Sigmoid colon (tissue), 6 donors: ENCODE measurements at regions not wholly inside any gene's neighbourhood (a gene's known extent, or its start where the extent isn't known, plus 50 kb on each side); places are given as distances from the start of the nearest gene placed in this dataset.
"Not testable (repeated sequence)": the region's sequence is repeated elsewhere in the genome, so short reads cannot be mapped to it uniquely, and the experiment has no call there.

ENCODE experiments used
- DNase-seq: peaks from one replicate; pipeline ENCODE4 v3.0.0-alpha.2; 2019
- H3K27ac ChIP-seq, 4 donors: fragments of 200-600 bp; sonication (generic); one replicate each; pipeline ENCODE4 v1.5.1; 2016 to 2019; ENCODE audit warnings: mild to moderate bottlenecking in 1 of 4
- H3K27me3 ChIP-seq, 3 donors: fragments of 200-600 bp; sonication (generic); one replicate each; pipeline ENCODE4 v1.5.1; 2019; ENCODE audit warnings: mild to moderate bottlenecking in 1 of 3
- H3K36me3 ChIP-seq, 4 donors: fragments of 200-600 bp; sonication (generic); one replicate each; pipeline ENCODE4 v1.5.1; 2016 to 2019
- H3K4me1 ChIP-seq, 4 donors: fragments of 200-600 bp; sonication (generic); one replicate each; pipeline ENCODE4 v1.5.1; 2017 to 2019
- H3K4me3 ChIP-seq, 4 donors: fragments of 200-600 bp; sonication (generic); one replicate each; pipeline ENCODE4 v1.5.1; 2017 to 2019; ENCODE audit warnings: mild to moderate bottlenecking in 2 of 4, moderate library complexity in 1 of 4
- H3K9me3 ChIP-seq, 4 donors: fragments of 200-600 bp in 3 of 4; sonication (generic) in 3 of 4; one replicate each; pipeline versions ENCODE4 v1.5.1 to v1.6.1; 2013 to 2019
- CTCF ChIP-seq, 4 experiments: fragments of 450-650 bp in 3 of 4; fragments of 200-600 bp in 1 of 4; IDR thresholded peaks; one replicate each; pipeline ENCODE4 v1.5.1; 2016 to 2019; ENCODE audit warnings: antibody characterized with exemption in 4 of 4, mild to moderate bottlenecking in 3 of 4, moderate library complexity in 2 of 4
- EP300 ChIP-seq, 4 donors: sonication (generic); formaldehyde crosslinking; IDR thresholded peaks; one replicate each; pipeline ENCODE4 v1.6.1; 2017; ENCODE audit warnings: antibody characterized with exemption in 4 of 4
- POLR2A ChIP-seq, 2 donors: fragments of 450-650 bp; IDR thresholded peaks; one replicate each; pipeline ENCODE4 v1.6.1; 2016; ENCODE audit warnings: antibody characterized with exemption in 2 of 2, mild to moderate bottlenecking in 2 of 2, moderate library complexity in 2 of 2
- POLR2AphosphoS5 ChIP-seq, 4 donors: sonication (generic); formaldehyde crosslinking; IDR thresholded peaks; one replicate each; pipeline ENCODE4 v1.6.1; 2017; ENCODE audit warnings: antibody characterized with exemption in 4 of 4
- WGBS, 2 donors: extraction: QIAGEN DNeasy Blood & Tissue Kit; methylation state at CpG; one replicate each; pipeline ENCODE4 v1.1.7; 2013; 5-methylcytosine and 5-hydroxymethylcytosine counted together
- intact Hi-C: fragments of 100-400 bp; cut with DNase I; formaldehyde crosslinking; loops from one replicate; pipeline ENCODE4 v1.15.1; 2023
- donor health status: healthy with polysubstance abuse.
- donor health status: healthy.

DNA sequence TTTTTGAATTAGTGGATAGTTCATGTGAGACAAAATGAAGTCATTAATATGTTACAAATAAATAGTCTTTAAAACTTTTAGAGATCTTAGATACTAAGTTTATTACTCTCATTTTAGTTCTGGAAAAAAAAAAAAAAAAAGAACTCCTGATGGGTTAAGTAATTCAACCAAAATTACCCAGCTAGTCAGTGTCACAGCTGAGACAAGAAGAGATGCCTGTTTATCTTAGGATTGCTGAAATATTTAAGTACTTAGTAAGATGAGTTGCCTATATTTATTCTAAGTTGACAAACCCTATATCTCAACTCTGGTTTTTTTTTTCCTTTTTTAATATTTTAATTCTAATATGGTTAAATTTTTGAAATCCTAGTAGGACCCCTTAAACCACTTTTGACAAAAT, 781.0 kb upstream of the LRRN3 start:
- TF ChIP-seq CTCF (IDR thresholded peaks at IDR 0.05) = no peak
- no peak for TF ChIP-seq POLR2AphosphoS5 (IDR thresholded peaks at IDR 0.05)
- no peak for TF ChIP-seq EP300 (IDR thresholded peaks at IDR 0.05)
- no peak for TF ChIP-seq POLR2A (IDR thresholded peaks at IDR 0.05)
- Histone ChIP-seq H3K27ac (no peak overlapping the region), H3K36me3 (no peaks in the 10 kb centered on the region), H3K9me3 (no peaks in the 10 kb centered on the region), H3K27me3 (no peaks in the 10 kb centered on the region), H3K4me1 (no peaks in the 10 kb centered on the region), H3K4me3 (no peak overlapping the region)
- DNase-seq = no peak
- intact Hi-C loops = no loop called here

GRCh38 chr7:110311556-110311955, 779.4 kb upstream of the LRRN3 start:
- Histone ChIP-seq H3K9me3 (no peaks in the 10 kb centered on the region), H3K36me3 (no peaks in the 10 kb centered on the region), H3K27me3 (no peaks in the 10 kb centered on the region), H3K27ac (no peak overlapping the region), H3K4me1 (no peaks in the 10 kb centered on the region), H3K4me3 (no peak overlapping the region)
- DNase-seq = no peak
- 64 to 65% methylated on average over 3 of the region's 3 CpGs for WGBS, 2 donors
- intact Hi-C loops = no loop called here
- no peak for TF ChIP-seq EP300 (IDR thresholded peaks at IDR 0.05)
- TF ChIP-seq POLR2A (IDR thresholded peaks at IDR 0.05) = no peak
- no peak for TF ChIP-seq CTCF (IDR thresholded peaks at IDR 0.05)

DNA sequence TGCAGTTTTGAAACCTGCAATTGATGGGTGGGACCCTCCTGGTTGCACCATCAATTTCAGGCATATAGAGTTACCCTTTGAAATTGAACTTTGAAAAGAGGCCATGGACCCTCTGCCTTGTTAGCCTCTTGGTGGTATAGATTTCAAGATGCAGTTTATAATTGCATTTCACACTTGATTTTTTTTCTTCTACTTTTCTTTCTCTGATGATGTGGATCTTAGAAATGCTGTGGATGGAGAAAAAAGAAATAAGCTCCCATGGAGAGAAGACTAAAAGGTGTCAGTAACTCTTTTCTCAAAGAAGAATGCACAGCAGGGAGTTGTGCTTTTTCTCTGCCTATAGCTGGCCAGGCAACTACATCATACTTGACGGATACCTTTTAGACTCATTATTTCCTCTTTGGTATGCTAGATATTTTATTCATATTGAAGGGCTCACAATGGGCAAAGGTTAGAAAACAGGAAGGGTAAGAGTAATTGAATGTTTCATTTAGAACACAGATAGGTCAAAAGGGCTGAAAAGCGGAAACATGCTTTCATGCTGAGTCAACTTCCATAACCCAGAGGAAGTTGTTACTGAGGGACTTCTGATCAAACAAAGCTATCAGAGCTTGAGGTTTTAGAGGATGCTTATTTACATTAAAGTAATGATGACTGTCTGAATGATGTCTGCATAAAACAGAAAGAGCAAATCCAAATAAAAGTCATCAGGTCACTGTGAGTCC, 773.2 kb upstream of the LRRN3 start:
- DNase-seq = no peak
- Histone ChIP-seq H3K36me3 (no peaks in the 10 kb centered on the region), H3K27me3 (no peaks in the 10 kb centered on the region), H3K27ac (no peak overlapping the region), H3K4me3 (no peak overlapping the region), H3K9me3 (peaks cover 0 to 3% (median 0%) of the 10 kb centered on the region in 4 donors), H3K4me1 (no peaks in the 10 kb centered on the region)
- WGBS, 2 donors = 50 to 60% methylated on average over 2 of the region's 2 CpGs
- no peak for TF ChIP-seq POLR2A (IDR thresholded peaks at IDR 0.05)
- TF ChIP-seq CTCF (IDR thresholded peaks at IDR 0.05) = no peak
- TF ChIP-seq POLR2AphosphoS5 (IDR thresholded peaks at IDR 0.05) = no peak
- TF ChIP-seq EP300 (IDR thresholded peaks at IDR 0.05) = no peak
- intact Hi-C loops = no loop called here

GRCh38 chr7:110320285-110320684, 770.6 kb upstream of the LRRN3 start:
- H3K9me3 ChIP-seq, H3K4me3 ChIP-seq, H3K27me3 ChIP-seq, H3K36me3 ChIP-seq, DNase-seq, intact Hi-C loops, H3K27ac ChIP-seq, H3K4me1 ChIP-seq: not testable (repeated sequence)
- WGBS, 2 donors = 80 to 89% methylated on average over 5 of the region's 5 CpGs

DNA sequence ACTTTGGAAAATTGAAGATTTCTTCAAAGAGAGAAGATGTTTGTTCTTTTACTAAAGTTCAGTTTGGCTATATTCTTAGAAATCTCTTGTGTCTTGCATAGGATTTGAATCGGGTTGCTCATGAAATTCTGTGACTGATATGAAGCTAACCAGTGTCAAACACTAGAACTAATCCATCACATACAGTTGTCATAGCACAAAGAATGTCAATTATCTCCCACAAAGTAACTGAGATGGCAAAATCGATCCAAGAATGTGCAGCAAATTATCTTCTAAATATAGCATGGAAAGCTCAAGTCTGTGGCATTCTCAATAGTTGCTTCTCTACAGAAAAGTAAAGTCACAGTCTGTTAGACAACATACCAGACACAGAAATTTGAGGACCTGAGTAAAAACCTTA, 768.1 kb upstream of the LRRN3 start:
- Histone ChIP-seq H3K27me3 (no peaks in the 10 kb centered on the region), H3K27ac (no peak overlapping the region), H3K4me1 (no peaks in the 10 kb centered on the region), H3K36me3 (no peaks in the 10 kb centered on the region), H3K9me3 (peaks cover 0 to 3% (median 0%) of the 10 kb centered on the region in 4 donors), H3K4me3 (no peak overlapping the region)
- DNase-seq = no peak
- TF ChIP-seq POLR2A (IDR thresholded peaks at IDR 0.05) (no peak), EP300 (IDR thresholded peaks at IDR 0.05) (no peak), POLR2AphosphoS5 (IDR thresholded peaks at IDR 0.05) (no peak), CTCF (IDR thresholded peaks at IDR 0.05) (no peak)
- intact Hi-C loops = no loop called here
- 80 to 83% methylated on average over 2 of the region's 2 CpGs for WGBS, 2 donors
